SJCRH30 (cell line): ENCODE measurements at regions not wholly inside any gene's neighbourhood (a gene's known extent, or its start where the extent isn't known, plus 50 kb on each side); places are given as distances from the start of the nearest gene placed in this dataset.
"Not testable (repeated sequence)": the region's sequence is repeated elsewhere in the genome, so short reads cannot be mapped to it uniquely, and the experiment has no call there.

ENCODE experiments used
- DNase-seq, 2 experiments: peaks; one replicate each; pipeline ENCODE4 v3.0.0-alpha.2; 2015 to 2020
- H3K27ac ChIP-seq: fragments of 250-450 bp; sonication (Bioruptor Pico); 2 replicates; pipeline ENCODE4 v1.5.1; 2020; ENCODE audit warnings: mild to moderate bottlenecking, moderate library complexity
- H3K27me3 ChIP-seq: fragments of 250-450 bp; sonication (Bioruptor Pico); 2 replicates; pipeline ENCODE4 v1.5.1; 2020; ENCODE audit warnings: mild to moderate bottlenecking, moderate library complexity
- H3K36me3 ChIP-seq: fragments of 250-450 bp; sonication (Bioruptor Pico); 2 replicates; pipeline ENCODE4 v1.5.1; 2020; ENCODE audit warnings: mild to moderate bottlenecking, moderate library complexity
- H3K4me1 ChIP-seq: fragments of 250-450 bp; sonication (Bioruptor Pico); 2 replicates; pipeline ENCODE4 v1.5.1; 2020; ENCODE audit warnings: mild to moderate bottlenecking, moderate library complexity
- H3K4me3 ChIP-seq: fragments of 250-450 bp; sonication (Bioruptor Pico); 2 replicates; pipeline ENCODE4 v1.5.1; 2020; ENCODE audit warnings: mild to moderate bottlenecking, moderate library complexity
- H3K9me3 ChIP-seq: fragments of 250-450 bp; sonication (Bioruptor Pico); replicated peaks from 2 replicates; pipeline ENCODE4 v1.5.1; 2020; ENCODE audit warnings: mild to moderate bottlenecking, moderate library complexity

DNA sequence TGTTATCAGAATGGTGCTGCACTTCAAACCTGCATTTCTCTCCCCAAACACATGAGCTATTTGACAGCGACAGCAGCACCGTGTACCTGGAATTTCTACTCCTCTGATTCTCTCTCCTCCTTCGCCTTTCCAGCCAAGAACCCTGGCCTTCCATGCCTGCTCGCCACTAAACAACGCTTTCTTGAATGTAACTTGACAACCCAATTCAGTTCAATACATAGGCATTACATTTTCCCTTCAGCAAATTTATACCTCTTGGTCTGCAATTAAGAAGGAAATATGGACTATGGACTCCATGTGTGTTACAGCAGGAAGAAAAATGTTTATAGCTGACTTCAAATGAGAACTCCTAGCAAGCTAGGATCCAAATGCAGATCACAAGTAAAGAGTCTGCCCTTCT, 162.6 kb upstream of the AUTS2 start:
- Histone ChIP-seq H3K36me3 (no peaks in the 10 kb centered on the region), H3K4me1 (no peaks in the 10 kb centered on the region), H3K9me3 (no peaks in the 10 kb centered on the region), H3K4me3 (no peak overlapping the region), H3K27ac (no peak overlapping the region), H3K27me3 (no peaks in the 10 kb centered on the region)
- DNase-seq, result no peak

DNA sequence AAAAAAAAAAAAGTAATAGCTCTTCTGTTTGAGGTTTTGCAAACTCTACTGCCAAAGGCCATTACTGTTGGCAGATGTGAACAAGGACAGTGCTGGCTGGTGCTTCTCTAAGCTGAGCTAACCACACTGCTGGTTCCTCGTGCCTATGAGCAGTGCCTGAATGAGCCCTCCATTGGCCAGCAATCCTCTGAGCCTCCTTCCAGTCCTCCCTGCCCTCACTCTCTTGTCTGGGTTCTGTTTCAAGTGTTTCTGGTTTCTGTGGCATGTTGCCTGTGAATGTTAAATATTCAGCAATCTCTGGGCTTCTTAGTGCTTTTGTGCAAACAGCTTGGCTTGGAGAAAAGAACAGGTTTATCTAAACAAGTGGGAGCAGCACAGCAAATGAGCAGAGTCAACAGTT, 161.3 kb upstream of the AUTS2 start:
- H3K27ac ChIP-seq, result no peak overlapping the region
- no peaks in the 10 kb centered on the region for H3K4me1 ChIP-seq
- H3K4me3 ChIP-seq, result no peak overlapping the region
- H3K9me3 ChIP-seq, result no peaks in the 10 kb centered on the region
- H3K36me3 ChIP-seq, result no peaks in the 10 kb centered on the region
- H3K27me3 ChIP-seq, result no peaks in the 10 kb centered on the region
- DNase-seq, result no peak

DNA sequence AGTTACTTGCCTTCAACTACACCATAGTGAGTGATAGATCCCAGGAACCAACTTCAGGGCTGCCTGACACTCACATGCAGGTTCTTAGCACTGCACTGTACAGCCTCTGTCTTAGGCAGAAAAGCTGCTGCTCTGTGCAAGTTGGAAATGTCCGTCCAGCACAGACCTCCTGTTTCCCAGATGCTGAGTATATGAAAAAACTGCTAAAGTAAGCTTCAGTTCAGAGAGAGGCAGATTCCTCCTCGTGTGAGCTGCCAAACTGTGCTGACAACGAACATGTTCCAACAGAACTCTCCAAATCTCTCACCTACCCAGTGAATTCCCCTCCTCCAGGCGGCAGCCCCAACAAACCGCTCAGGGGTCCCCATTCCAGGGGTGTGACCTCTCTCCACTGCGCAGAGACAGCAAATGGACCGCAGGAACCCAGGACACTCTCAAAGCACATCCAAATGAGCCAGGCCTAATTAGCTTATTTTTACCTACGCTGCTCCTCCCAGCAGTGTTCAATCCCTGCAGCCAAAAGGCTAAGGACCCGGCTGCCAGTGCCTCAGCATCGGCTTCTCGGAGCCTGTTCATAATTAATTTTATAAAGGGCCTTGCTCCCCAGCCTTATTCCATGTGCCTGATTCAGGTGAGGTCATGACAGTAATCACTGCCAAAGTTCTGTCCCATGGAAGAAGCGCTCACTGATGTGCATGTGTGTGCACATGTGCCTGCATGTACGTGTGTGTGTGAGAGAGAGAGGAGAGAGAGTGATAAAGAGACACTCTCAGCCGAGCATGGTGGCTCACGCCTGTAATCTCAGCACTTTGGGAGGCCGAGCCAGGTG, 159.5 kb upstream of the AUTS2 start:
- H3K27ac ChIP-seq, result no peak overlapping the region
- no peaks in the 10 kb centered on the region for H3K9me3 ChIP-seq
- no peaks in the 10 kb centered on the region for H3K36me3 ChIP-seq
- no peaks in the 10 kb centered on the region for H3K4me1 ChIP-seq
- DNase-seq, result no peak
- no peak overlapping the region for H3K4me3 ChIP-seq
- H3K27me3 ChIP-seq, result no peaks in the 10 kb centered on the region

DNA sequence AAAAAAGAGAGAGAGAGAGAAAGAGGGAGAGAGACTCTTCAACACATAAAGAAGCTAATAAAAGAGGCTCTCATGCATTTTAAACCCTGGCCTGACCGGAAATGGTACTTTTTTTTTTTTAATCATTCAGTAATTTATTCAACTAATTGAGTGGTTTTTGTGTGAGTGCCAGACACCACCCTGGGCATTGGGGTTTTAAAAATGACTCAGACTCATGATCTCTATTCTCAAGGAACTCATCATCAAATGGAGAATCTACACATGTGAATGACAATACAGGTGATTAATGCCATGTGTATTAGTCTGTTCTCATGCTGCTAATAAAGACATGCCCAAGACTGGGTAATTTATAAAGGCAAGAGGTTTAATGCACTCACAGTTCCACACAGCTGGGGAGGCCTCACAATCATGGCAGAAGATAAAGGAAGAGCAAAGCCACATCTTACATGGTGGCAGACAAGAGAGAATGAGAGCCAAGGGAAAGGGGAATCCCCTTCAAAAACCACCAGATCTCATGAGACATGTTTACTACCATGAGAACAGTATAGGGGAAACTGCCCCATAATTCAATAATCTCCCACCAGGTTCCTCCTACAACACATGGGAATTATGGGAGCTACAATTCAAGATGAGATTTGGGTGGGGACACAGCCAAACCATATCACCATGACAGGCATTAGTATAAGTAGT, 158.5 kb upstream of the AUTS2 start:
- DNase-seq, result no peak
- Histone ChIP-seq H3K9me3 (no peaks in the 10 kb centered on the region), H3K27me3 (no peaks in the 10 kb centered on the region), H3K4me3 (no peak overlapping the region), H3K27ac (no peak overlapping the region), H3K4me1 (no peaks in the 10 kb centered on the region), H3K36me3 (no peaks in the 10 kb centered on the region)

DNA sequence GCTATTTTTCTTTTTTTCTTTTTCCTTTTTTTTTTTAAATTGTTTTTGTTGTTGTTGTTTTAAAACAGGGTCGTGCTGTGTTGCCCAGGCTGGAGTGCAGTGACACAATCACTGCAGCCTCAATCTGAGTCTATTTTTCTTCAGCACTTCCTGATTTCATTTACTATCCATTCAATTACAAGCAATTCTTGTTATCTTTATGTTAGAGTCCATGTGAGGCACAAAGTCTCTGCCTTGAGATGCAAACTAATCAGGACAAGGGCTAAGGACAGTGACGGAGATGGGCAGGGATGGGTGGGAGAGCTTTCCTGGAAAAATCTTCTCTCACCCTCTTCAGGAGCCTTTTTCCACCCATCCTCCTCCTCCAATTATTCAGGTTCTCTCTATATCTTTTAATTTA, 157.3 kb upstream of the AUTS2 start:
- no peaks in the 10 kb centered on the region for H3K36me3 ChIP-seq
- H3K27ac ChIP-seq, result no peak overlapping the region
- no peak overlapping the region for H3K4me3 ChIP-seq
- H3K27me3 ChIP-seq, result no peaks in the 10 kb centered on the region
- no peaks in the 10 kb centered on the region for H3K4me1 ChIP-seq
- H3K9me3 ChIP-seq, result no peaks in the 10 kb centered on the region
- DNase-seq, result no peak

DNA sequence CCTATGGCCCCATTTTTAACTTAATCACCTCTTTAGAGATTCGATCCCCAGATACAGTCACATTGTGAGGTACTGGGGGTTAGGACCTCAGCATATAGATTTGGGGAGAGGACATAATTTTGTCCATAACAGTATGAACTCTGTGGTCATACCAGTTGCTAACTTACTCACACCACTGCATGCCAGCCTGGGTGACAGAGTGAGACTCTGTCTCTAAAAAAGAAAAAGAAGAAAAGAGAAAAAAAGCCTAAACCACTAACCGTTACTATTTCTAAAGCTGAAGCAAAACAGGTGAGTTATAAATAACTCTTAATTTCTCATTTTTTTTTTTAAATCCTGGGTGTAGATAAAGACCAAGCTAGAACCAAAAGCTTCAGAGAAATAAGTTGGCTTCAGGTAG, 155.1 kb upstream of the AUTS2 start:
- Histone ChIP-seq H3K36me3 (no peaks in the 10 kb centered on the region), H3K4me3 (no peak overlapping the region), H3K27me3 (no peaks in the 10 kb centered on the region), H3K9me3 (no peaks in the 10 kb centered on the region), H3K4me1 (no peaks in the 10 kb centered on the region; the same call in 1 of the 2 replicates), H3K27ac (no peak overlapping the region)
- DNase-seq, result no peak

DNA sequence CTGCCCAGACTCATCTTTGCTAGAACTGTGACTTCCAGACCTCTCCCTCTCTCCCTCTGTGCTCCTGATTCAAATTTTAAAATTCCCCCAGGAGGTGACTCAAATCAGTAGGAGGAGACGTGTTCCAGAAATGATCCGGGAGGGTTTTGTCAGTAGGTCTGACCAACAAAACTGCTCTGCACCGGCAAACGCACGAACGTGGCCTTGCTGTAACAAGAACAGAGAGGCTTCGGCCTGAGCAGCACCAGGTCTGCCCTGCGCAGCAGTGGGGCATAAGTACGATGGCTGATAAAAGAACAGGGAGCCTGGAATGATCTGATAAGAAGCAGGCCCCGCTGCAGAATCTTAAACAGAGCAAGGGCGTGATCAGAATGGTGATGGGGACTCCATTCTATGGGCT, 152.7 kb upstream of the AUTS2 start:
- H3K27ac ChIP-seq, result no peak overlapping the region
- no peaks in the 10 kb centered on the region for H3K9me3 ChIP-seq
- no peaks in the 10 kb centered on the region for H3K27me3 ChIP-seq
- no peaks in the 10 kb centered on the region; the same call in 1 of the 2 replicates for H3K4me1 ChIP-seq
- no peak overlapping the region for H3K4me3 ChIP-seq
- no peaks in the 10 kb centered on the region for H3K36me3 ChIP-seq
- no peak for DNase-seq

DNA sequence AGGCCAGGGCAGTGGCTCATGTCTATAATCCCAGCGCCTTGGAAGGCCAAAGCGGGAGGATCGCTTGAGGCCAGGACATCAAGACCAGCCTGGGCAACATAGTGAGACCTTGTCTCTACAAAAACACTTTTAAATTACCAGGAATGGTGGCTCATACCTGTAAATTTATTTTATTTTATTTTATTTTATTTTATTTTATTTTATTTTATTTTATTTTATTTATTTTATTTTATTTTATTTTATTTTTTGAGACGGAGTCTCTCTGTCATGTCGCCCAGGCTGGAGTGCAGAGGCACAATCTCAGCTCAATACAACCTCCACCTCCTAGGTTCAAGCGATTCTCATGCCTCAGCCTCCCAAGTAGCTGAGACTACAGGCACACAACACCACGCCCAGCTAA, 152.1 kb upstream of the AUTS2 start:
- not testable (repeated sequence) for DNase-seq

DNA sequence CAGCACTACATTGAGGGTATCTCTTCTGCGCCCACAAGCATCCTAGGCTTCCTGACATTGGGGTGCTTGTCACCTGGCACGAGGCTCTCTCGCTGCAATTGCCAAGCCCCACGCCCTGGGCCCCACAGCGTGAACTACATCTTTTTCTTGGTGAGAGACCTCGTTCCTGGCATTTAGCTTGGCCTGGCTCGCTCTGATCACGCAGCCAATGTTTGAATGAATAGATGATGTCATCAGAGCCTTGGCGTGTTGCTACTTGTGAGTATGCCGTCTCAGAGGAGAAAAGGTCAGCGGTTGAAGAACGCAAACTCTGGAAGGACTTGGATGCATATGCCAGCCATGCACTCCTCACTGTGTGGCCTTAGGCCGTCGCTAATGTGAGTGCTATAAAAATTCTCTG, 150.2 kb upstream of the AUTS2 start:
- Histone ChIP-seq H3K36me3 (no peaks in the 10 kb centered on the region), H3K9me3 (no peaks in the 10 kb centered on the region), H3K27me3 (no peaks in the 10 kb centered on the region), H3K27ac (no peak overlapping the region), H3K4me1 (no peaks in the 10 kb centered on the region; the same call in 1 of the 2 replicates), H3K4me3 (no peak overlapping the region)
- no peak for DNase-seq

More for the DNA sequence above, 152.1 kb upstream of the AUTS2 start:
- H3K27ac ChIP-seq, H3K36me3 ChIP-seq, H3K4me3 ChIP-seq, H3K9me3 ChIP-seq, H3K27me3 ChIP-seq, H3K4me1 ChIP-seq: not testable (repeated sequence)

DNA sequence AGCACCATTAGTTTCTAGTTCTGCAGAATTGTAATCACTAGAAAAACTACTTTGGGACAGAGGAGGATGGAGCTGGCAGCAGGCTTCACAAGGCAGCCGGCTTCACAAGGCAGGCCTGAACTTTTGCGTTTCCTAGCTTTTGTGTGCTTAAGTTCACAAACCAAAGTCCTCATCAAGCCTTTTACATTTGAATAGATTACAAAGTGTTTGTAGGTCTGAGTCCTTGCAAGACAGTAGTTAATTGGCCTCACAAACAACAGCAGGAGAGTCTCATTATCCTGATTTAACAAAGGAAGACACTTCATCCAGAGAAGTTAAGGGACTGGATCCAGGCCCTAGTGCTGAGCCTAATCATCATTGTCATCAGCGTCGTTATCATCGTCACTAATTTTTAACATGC, 147.8 kb upstream of the AUTS2 start:
- Histone ChIP-seq H3K4me1 (no peaks in the 10 kb centered on the region; the same call in 1 of the 2 replicates), H3K4me3 (no peak overlapping the region), H3K27ac (no peak overlapping the region), H3K27me3 (no peaks in the 10 kb centered on the region), H3K9me3 (no peaks in the 10 kb centered on the region), H3K36me3 (no peaks in the 10 kb centered on the region)
- no peak for DNase-seq

DNA sequence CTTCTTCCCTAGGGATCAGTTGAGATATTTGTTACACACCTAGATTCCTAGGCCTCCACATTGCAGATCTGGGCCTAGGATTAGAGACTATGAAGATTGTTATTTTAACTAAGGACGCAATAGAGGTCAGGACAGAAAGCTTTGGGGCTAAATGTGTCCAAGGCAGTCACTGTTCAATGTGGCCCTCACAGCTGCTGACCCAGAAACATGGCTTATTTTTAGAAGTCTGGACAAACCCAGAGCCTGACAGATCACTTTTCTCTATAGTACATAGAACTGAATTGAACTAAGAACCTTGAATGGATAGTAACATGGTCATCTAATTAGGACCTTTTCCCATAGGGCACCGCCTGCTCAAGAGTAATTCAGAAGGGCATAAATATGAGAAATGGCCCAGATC, 146.6 kb upstream of the AUTS2 start:
- H3K4me1 ChIP-seq, result no peaks in the 10 kb centered on the region; the same call in 1 of the 2 replicates
- no peaks in the 10 kb centered on the region for H3K9me3 ChIP-seq
- H3K27ac ChIP-seq, result no peak overlapping the region
- H3K27me3 ChIP-seq, result no peaks in the 10 kb centered on the region
- DNase-seq, result no peak
- H3K4me3 ChIP-seq, result no peak overlapping the region
- no peaks in the 10 kb centered on the region for H3K36me3 ChIP-seq

DNA sequence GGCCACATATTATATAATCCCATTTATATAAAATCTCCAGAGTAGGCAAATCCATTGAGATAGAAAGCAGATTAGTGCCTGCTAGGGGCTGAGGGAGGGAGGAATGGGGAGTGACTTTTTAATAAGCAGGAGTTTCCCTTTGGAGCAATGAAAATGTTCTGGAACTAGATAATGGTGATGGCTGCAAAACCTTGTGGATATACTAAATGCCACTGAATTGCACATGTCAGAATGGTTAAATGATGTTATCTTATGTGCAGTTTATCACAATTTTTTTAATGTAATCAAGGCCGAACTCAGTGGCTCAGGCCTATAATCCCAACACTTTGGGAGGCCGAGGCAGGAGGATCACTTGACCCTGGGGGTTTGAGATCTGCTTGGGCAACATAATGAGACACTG, 145.5 kb upstream of the AUTS2 start:
- no peaks in the 10 kb centered on the region for H3K27me3 ChIP-seq
- no peaks in the 10 kb centered on the region for H3K9me3 ChIP-seq
- H3K36me3 ChIP-seq, result no peaks in the 10 kb centered on the region
- no peak overlapping the region for H3K27ac ChIP-seq
- no peak for DNase-seq
- no peaks in the 10 kb centered on the region; the same call in 1 of the 2 replicates for H3K4me1 ChIP-seq
- H3K4me3 ChIP-seq, result no peak overlapping the region

DNA sequence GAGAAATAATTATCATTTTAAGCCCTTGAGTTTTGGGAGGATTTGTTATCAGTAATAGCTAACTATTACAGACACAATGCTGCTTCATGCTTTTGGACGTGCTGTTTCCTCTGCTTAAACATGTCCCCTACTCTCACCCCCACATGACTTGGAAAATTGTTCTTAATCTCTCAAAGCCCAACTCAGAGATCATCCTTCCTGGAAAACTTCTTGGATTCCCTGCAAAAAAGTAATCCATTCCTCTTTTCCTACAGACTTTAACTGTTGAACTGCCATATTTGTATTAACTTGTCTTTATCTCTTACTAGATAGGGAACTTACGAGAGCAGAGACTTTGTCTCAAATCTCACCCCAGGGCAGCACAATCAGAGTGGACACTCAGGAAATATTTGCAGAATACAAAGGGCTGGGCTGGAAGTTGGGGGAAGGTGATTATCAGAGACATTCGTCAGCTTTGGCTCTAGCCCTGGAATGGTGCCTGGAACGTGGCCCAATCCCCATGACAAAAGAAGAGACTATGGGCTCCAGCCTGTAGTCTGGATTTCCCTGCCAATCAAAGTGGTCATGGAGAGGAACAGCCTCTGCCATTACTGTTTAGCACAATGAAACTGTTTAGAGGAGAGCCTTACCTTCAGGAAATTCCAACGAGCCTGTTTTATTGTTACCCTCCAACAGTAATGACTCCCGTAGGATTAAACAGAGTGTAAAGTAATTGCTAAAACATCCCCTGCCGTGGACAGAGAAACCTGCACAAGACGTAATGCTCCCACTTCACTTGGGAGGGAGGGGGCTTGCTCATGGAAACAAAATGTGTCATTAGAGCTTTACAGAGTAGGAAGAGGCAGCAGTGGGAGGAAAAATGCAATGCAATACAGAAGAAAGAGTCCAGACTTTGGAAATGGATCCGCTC, 140.4 kb upstream of the AUTS2 start:
- Histone ChIP-seq H3K27ac (no peak overlapping the region), H3K4me1 (no peaks in the 10 kb centered on the region), H3K27me3 (no peaks in the 10 kb centered on the region), H3K36me3 (no peaks in the 10 kb centered on the region), H3K9me3 (no peaks in the 10 kb centered on the region), H3K4me3 (no peak overlapping the region)
- DNase-seq, result no peak

DNA sequence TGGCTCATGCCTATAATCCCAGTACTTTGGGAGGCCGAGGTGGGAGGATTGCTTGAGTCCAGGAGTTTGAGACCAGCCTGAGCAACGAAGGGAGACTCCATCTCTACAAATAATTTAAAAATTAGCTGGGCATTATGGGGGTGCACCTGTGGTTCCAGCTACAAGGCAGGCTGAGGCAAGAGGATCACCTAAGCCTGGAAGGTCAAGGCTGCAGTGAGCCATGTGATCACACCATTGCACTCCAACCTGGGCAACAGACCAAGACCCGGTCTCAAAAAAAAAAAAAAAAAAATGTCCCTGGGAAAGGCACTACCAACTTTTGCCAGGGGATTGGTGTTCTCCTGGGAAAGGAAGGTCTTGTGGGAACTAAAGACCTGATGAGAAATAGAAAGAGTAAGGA, 134.2 kb upstream of the AUTS2 start:
- DNase-seq, result no peak
- Histone ChIP-seq H3K27ac (no peak overlapping the region), H3K9me3 (no peaks in the 10 kb centered on the region), H3K27me3 (no peaks in the 10 kb centered on the region), H3K4me3 (no peak overlapping the region), H3K4me1 (no peaks in the 10 kb centered on the region), H3K36me3 (no peaks in the 10 kb centered on the region)

DNA sequence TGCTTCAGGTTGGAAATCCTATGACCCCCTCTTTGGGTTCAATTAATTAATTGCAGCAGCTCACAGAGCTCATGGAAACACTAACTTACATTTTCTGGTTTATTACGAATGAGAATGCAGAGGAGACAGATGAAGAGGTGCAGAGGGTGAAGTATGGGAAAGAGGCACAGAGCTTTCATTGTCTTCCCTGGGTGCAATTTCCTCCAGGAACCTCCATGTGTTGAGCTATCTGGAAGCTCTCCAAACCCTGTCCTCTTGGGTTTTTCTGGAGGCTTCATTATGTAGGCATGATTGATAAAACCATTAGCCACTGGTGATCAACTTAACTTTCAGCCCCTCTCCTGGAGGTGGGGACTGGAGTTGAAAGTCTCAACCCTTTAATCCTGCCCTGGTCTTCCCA, 133.0 kb upstream of the AUTS2 start:
- no peaks in the 10 kb centered on the region for H3K27me3 ChIP-seq
- H3K9me3 ChIP-seq, result no peaks in the 10 kb centered on the region
- no peak overlapping the region for H3K4me3 ChIP-seq
- H3K36me3 ChIP-seq, result no peaks in the 10 kb centered on the region
- no peaks in the 10 kb centered on the region for H3K4me1 ChIP-seq
- DNase-seq, result peak in 1 of 2 experiments; percentile 52
- no peak overlapping the region for H3K27ac ChIP-seq
